OCI-LY3 (cell line): ENCODE measurements at regions not wholly inside any gene's neighbourhood (a gene's known extent, or its start where the extent isn't known, plus 50 kb on each side); places are given as distances from the start of the nearest gene placed in this dataset.

ENCODE experiments used
- EZH2phosphoT487 ChIP-seq: fragments of 200-600 bp; shearing (Covaris generic); IDR thresholded peaks from 2 replicates; pipeline ENCODE4 v1.6.1; 2018; ENCODE audit warnings: antibody characterized with exemption, mixed run types, low read depth
- TF ChIP-seq, protein P1 (sequence below): fragments of 200-600, 300-600 bp; sonication (generic); IDR thresholded peaks from 2 replicates; pipeline ENCODE4 v1.5.1; 2014; ENCODE audit warnings: antibody characterized with exemption, low read length, low read depth

DNA sequence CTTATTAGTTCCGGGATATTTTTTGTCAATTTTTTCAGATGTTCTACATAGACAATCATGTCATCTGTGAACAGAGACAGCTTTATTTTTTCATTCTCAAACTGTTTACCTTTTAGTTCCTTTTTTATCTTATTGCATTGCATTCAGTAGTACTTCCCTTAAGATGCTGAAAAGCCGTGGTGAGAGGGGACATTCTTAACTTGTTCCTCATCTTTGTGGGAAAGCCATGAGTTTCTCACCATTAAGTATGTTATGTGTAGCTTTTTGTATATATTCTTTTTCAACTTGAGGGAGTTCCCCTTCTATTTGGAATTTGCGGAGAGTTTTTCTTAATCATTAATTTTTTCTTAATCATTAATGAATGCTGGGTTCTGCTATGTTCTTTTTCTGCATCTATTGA lies 1727.1 kb upstream of the SEL1L start:
- no peak for TF ChIP-seq EZH2phosphoT487
- TF ChIP-seq, protein P1, sequence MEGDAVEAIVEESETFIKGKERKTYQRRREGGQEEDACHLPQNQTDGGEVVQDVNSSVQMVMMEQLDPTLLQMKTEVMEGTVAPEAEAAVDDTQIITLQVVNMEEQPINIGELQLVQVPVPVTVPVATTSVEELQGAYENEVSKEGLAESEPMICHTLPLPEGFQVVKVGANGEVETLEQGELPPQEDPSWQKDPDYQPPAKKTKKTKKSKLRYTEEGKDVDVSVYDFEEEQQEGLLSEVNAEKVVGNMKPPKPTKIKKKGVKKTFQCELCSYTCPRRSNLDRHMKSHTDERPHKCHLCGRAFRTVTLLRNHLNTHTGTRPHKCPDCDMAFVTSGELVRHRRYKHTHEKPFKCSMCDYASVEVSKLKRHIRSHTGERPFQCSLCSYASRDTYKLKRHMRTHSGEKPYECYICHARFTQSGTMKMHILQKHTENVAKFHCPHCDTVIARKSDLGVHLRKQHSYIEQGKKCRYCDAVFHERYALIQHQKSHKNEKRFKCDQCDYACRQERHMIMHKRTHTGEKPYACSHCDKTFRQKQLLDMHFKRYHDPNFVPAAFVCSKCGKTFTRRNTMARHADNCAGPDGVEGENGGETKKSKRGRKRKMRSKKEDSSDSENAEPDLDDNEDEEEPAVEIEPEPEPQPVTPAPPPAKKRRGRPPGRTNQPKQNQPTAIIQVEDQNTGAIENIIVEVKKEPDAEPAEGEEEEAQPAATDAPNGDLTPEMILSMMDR = no peak
